ENCODE measurements at regions not wholly inside any gene's neighbourhood (a gene's known extent, or its start where the extent isn't known, plus 50 kb on each side); places are given as distances from the start of the nearest gene placed in this dataset. TPM values are rescaled to one million over a fixed set of nuclear protein-coding genes. Genes with fewer than 3 reads are reported as not detected.

DNA sequence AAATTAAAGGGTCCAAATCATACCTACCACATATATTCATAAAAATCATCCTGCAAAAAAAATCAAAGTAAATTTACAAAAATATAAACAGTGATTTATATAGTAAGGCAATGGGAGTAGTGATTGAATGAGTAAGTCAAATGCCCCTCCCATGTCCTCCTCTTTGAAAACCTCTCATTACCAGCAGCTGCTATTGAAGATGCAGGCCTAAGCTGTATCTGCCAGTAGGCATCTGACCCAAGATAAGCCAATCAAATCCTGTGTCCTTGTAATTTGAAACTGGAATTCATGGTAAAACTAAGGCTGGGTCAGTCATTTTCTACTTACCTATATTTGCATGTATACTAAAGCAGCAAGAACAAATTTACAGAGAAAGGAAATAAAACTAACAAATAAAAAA, 60.4 kb upstream of the POU1F1 start:
- DNase-seq (ENCODE audit: low spot score in 2 of 2): no peak
- no peaks in the 10 kb centered on the region for H3K4me1 ChIP-seq
- TF ChIP-seq POLR2A (IDR thresholded peaks at IDR 0.05): no peak
- TF ChIP-seq CTCF (IDR thresholded peaks at IDR 0.05): no peak
- TF ChIP-seq EP300 (IDR thresholded peaks at IDR 0.05): no peak

GRCh38 chr3:87335931-87336330, 59.5 kb upstream of the POU1F1 start:
- TF ChIP-seq EP300 (IDR thresholded peaks at IDR 0.05) (no peak), POLR2A (IDR thresholded peaks at IDR 0.05) (no peak), CTCF (IDR thresholded peaks at IDR 0.05) (no peak)
- DNase-seq (ENCODE audit: low spot score in 2 of 2): no peak
- Histone ChIP-seq H3K9me3 (no peaks in the 10 kb centered on the region), H3K4me1 (no peaks in the 10 kb centered on the region), H3K36me3 (no peaks in the 10 kb centered on the region), H3K27me3 (no peaks in the 10 kb centered on the region), H3K27ac (no peak overlapping the region), H3K4me3 (no peak overlapping the region)
- WGBS, 2 donors: 75 to 77% methylated on average over 1 of the region's 1 CpG

More for the DNA sequence above, 60.4 kb upstream of the POU1F1 start:
- Histone ChIP-seq H3K36me3 (no peaks in the 10 kb centered on the region), H3K27ac (no peak overlapping the region), H3K4me3 (no peak overlapping the region), H3K9me3 (peaks cover 0 to 2% (median 0%) of the 10 kb centered on the region in 4 donors), H3K27me3 (no peaks in the 10 kb centered on the region)

DNA sequence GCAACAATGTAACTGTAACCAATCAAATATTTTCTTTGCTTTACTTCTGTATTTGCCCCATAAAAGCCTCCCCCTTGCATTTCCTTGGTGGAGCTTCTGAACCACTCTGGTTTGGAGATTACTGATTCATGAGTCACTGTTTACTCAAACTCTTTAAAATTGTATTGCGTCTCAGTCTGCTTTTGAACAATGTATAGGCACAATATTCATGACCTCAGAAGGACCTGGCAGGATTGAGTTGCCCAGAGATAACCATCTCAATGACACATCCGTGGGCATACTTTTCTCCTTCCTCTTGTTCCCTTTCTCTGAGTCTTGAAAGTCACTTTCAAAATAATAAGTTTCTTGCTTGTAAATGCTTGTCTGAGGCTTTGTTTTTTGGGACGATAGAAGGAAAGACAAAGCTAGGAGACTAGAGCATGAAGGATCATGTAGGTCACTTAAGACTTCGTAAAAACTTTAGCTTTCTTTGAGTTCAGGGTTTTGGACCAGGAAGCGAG, 57.1 kb upstream of the POU1F1 start:
- H3K27me3 ChIP-seq: no peaks in the 10 kb centered on the region
- no peak for TF ChIP-seq POLR2A (IDR thresholded peaks at IDR 0.05)
- no peak for TF ChIP-seq CTCF (IDR thresholded peaks at IDR 0.05)
- no peak for TF ChIP-seq EP300 (IDR thresholded peaks at IDR 0.05)
- WGBS, 2 donors: 59 to 64% methylated on average over 5 of the region's 5 CpGs
- no peaks in the 10 kb centered on the region for H3K4me1 ChIP-seq
- H3K9me3 ChIP-seq: no peaks in the 10 kb centered on the region
- no peak overlapping the region for H3K27ac ChIP-seq
- no peak overlapping the region for H3K4me3 ChIP-seq
- DNase-seq (ENCODE audit: low spot score in 2 of 2): no peak
- H3K36me3 ChIP-seq: no peaks in the 10 kb centered on the region

DNA sequence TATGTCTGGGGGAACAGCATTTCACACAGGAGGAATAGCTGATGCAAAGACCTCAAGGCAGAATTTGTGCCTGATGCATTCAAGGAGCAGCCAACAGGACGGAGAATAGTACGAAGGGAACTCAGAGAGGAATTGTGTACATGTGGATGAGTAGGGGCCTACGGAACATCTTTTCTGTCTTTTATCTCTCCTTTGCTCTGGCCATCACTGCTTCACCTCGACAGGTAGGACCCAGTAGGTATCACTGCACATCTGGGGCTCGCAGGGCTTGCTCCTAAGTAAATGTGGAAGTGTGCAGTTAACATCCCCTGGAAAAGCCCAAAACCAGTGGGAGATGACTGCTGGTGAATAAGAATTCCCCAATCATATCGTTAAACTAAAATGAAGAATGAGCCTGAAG, 56.4 kb upstream of the POU1F1 start:
- no peaks in the 10 kb centered on the region for H3K27me3 ChIP-seq
- WGBS, 2 donors: 87 to 89% methylated on average over 6 of the region's 6 CpGs

GRCh38 chr3:87329065-87329464, 52.7 kb upstream of the POU1F1 start:
- 0 to 3% methylated on average over 1 of the region's 1 CpG for WGBS, 2 donors
- Histone ChIP-seq H3K4me1 (no peaks in the 10 kb centered on the region), H3K27ac (no peak overlapping the region), H3K27me3 (no peaks in the 10 kb centered on the region), H3K4me3 (no peak overlapping the region), H3K36me3 (no peaks in the 10 kb centered on the region), H3K9me3 (no peaks in the 10 kb centered on the region)
- TF ChIP-seq POLR2A (IDR thresholded peaks at IDR 0.05) (no peak), EP300 (IDR thresholded peaks at IDR 0.05) (no peak), CTCF (IDR thresholded peaks at IDR 0.05) (no peak)
- DNase-seq (ENCODE audit: low spot score in 2 of 2): no peak

More for the DNA sequence above, 56.4 kb upstream of the POU1F1 start:
- Histone ChIP-seq H3K27ac (no peak overlapping the region), H3K4me3 (no peak overlapping the region), H3K4me1 (no peaks in the 10 kb centered on the region), H3K9me3 (no peaks in the 10 kb centered on the region), H3K36me3 (no peaks in the 10 kb centered on the region)
- TF ChIP-seq POLR2A (IDR thresholded peaks at IDR 0.05) (no peak), CTCF (IDR thresholded peaks at IDR 0.05) (no peak), EP300 (IDR thresholded peaks at IDR 0.05) (no peak)
- DNase-seq (ENCODE audit: low spot score in 2 of 2): no peak

Small RNA genes lying in the stretch of these regions (small RNA-seq; reads per million reads assigned to genes)
- gene RNU6-873P (not detected), gene RNU6ATAC6P (not detected)
